ENCODE measurements at regions not wholly inside any gene's neighbourhood (a gene's known extent, or its start where the extent isn't known, plus 50 kb on each side); places are given as distances from the start of the nearest gene placed in this dataset.
"Not testable (repeated sequence)": the region's sequence is repeated elsewhere in the genome, so short reads cannot be mapped to it uniquely, and the experiment has no call there.

DNA sequence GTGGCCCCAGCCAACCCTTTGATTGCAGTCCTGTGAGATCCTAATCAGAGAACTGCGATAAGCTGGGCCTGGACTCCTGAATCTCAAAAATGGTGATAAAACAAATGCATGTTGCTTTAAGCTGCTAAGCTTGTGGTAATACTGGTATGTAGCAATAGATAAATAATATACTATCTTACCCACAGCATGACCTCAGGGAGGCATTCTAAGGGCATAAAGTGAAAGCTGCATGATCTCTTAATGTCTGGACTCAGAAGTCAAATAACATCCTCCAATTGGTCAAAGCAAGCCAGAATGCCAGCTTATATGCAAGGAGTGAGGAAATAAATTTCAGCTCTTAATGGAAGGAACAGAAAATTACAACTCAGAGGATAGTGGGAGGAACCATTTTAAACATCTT lies 246.1 kb downstream of the FSIP2 start:
- Histone ChIP-seq H3K36me3 (ENCODE audit: insufficient read depth, low read length) (no peaks in the 10 kb centered on the region), H3K27me3 (ENCODE audit: insufficient read depth, low read length) (no peaks in the 10 kb centered on the region), H3K4me1 (ENCODE audit: insufficient read depth, low read length) (no peaks in the 10 kb centered on the region), H3K27ac (ENCODE audit: low read depth, low read length) (no peak overlapping the region), H2AFZ (ENCODE audit: low read length) (no peak overlapping the region), H4K20me1 (ENCODE audit: insufficient read depth, low read length) (no peaks in the 10 kb centered on the region), H3K4me2 (ENCODE audit: insufficient read depth, low read length) (no peak overlapping the region), H3K9me3 (ENCODE audit: low read depth, low read length) (no peaks in the 10 kb centered on the region), H3K79me2 (ENCODE audit: insufficient read depth, low read length) (no peaks in the 10 kb centered on the region), H3K4me3 (ENCODE audit: insufficient read depth, low read length) (no peak overlapping the region)
- DNase-seq (ENCODE audit: insufficient read length, low spot score, missing footprints) = no peak
- no peak for TF ChIP-seq CTCF (IDR thresholded peaks at IDR 0.05; ENCODE audit: extremely low read depth, low read depth, low read length)

DNA sequence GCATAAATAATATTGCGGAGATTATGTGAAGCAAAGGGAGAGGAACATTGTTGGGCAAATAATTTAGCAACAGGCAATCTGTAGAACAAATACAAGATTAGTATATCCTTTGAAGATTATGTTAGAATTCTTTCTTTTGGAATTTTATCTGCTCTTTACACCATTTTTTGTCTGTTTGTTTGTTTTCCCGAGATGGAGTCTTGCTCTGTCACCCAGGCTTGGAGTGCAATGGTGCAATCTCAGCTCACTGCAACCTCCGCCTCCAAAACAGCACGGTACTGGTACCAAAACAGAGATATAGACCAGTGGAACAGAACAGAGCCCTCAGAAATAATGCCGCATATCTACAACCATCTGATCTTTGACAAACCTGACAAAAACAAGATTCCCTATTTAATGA lies 250.3 kb downstream of the FSIP2 start:
- H3K27ac ChIP-seq (ENCODE audit: low read depth, low read length); H2AFZ ChIP-seq (ENCODE audit: low read length); H3K9me3 ChIP-seq (ENCODE audit: low read depth, low read length); DNase-seq (ENCODE audit: insufficient read length, low spot score, missing footprints); H3K4me3 ChIP-seq (ENCODE audit: insufficient read depth, low read length); H3K79me2 ChIP-seq (ENCODE audit: insufficient read depth, low read length); H3K4me2 ChIP-seq (ENCODE audit: insufficient read depth, low read length); H3K4me1 ChIP-seq (ENCODE audit: insufficient read depth, low read length); H3K27me3 ChIP-seq (ENCODE audit: insufficient read depth, low read length); H4K20me1 ChIP-seq (ENCODE audit: insufficient read depth, low read length); H3K36me3 ChIP-seq (ENCODE audit: insufficient read depth, low read length): not testable (repeated sequence)

DNA sequence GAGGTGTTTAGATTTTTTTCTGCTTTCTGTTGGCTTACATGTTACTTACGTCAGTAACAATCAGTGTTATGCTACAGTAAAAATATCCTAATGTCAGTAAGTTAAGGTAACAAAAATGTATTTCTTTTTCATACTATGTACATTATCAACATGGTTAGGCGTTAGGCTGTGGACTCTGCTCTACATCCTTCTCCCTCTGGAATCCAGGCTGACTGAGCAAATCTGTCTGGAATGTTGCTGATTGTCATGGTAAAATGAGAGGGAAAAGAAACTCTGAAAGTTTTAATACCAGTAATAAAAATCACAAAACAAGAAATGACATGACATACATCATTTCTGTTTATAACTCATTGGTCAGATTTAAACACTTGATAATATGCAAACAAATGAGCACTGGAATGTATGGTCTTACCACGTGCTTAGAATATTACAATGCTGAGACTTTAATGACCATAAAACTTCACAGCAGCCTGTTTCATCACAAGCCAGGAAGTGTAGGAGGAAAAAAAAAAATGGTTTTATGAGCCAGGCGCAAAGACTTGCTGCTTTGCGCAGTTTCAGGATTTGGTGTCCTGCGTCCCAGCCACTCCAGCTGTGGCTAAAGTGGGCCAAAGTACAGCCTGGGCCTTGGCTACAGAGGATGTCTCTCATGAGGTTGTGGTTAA lies 252.4 kb downstream of the FSIP2 start:
- H3K4me1 ChIP-seq (ENCODE audit: insufficient read depth, low read length) = no peaks in the 10 kb centered on the region
- H3K9me3 ChIP-seq (ENCODE audit: low read depth, low read length) = no peaks in the 10 kb centered on the region
- H2AFZ ChIP-seq (ENCODE audit: low read length) = no peak overlapping the region
- H3K27ac ChIP-seq (ENCODE audit: low read depth, low read length) = no peak overlapping the region
- DNase-seq (ENCODE audit: insufficient read length, low spot score, missing footprints) = no peak
- H3K4me2 ChIP-seq (ENCODE audit: insufficient read depth, low read length) = no peak overlapping the region
- H3K36me3 ChIP-seq (ENCODE audit: insufficient read depth, low read length) = no peaks in the 10 kb centered on the region
- H4K20me1 ChIP-seq (ENCODE audit: insufficient read depth, low read length) = no peaks in the 10 kb centered on the region
- no peak for TF ChIP-seq CTCF (IDR thresholded peaks at IDR 0.05; ENCODE audit: extremely low read depth, low read depth, low read length)
- H3K4me3 ChIP-seq (ENCODE audit: insufficient read depth, low read length) = no peak overlapping the region
- no peaks in the 10 kb centered on the region for H3K79me2 ChIP-seq (ENCODE audit: insufficient read depth, low read length)
- H3K27me3 ChIP-seq (ENCODE audit: insufficient read depth, low read length) = no peaks in the 10 kb centered on the region

GRCh38 chr2:185998562-185999070 lies 260.0 kb downstream of the FSIP2 start:
- Histone ChIP-seq H3K4me3 (ENCODE audit: insufficient read depth, low read length) (no peak overlapping the region), H3K4me1 (ENCODE audit: insufficient read depth, low read length) (no peaks in the 10 kb centered on the region), H3K79me2 (ENCODE audit: insufficient read depth, low read length) (no peaks in the 10 kb centered on the region), H4K20me1 (ENCODE audit: insufficient read depth, low read length) (no peaks in the 10 kb centered on the region), H2AFZ (ENCODE audit: low read length) (no peak overlapping the region), H3K27ac (ENCODE audit: low read depth, low read length) (no peak overlapping the region), H3K9me3 (ENCODE audit: low read depth, low read length) (no peaks in the 10 kb centered on the region), H3K36me3 (ENCODE audit: insufficient read depth, low read length) (no peaks in the 10 kb centered on the region), H3K4me2 (ENCODE audit: insufficient read depth, low read length) (no peak overlapping the region), H3K27me3 (ENCODE audit: insufficient read depth, low read length) (no peaks in the 10 kb centered on the region)
- no peak for DNase-seq (ENCODE audit: insufficient read length, low spot score, missing footprints)
- TF ChIP-seq CTCF (IDR thresholded peaks at IDR 0.05; ENCODE audit: extremely low read depth, low read depth, low read length) = no peak

All from osteoblast (primary cell).